Nucleus accumbens (tissue), 56 donors: ENCODE measurements at regions not wholly inside any gene's neighbourhood (a gene's known extent, or its start where the extent isn't known, plus 50 kb on each side); places are given as distances from the start of the nearest gene placed in this dataset.
"Not testable (repeated sequence)": the region's sequence is repeated elsewhere in the genome, so short reads cannot be mapped to it uniquely, and the experiment has no call there.

Source experiments
- DNase-seq, 56 donors: peaks; one replicate each; lab custom pipeline; 2025; lab: John Stamatoyannopoulos, UW

DNA sequence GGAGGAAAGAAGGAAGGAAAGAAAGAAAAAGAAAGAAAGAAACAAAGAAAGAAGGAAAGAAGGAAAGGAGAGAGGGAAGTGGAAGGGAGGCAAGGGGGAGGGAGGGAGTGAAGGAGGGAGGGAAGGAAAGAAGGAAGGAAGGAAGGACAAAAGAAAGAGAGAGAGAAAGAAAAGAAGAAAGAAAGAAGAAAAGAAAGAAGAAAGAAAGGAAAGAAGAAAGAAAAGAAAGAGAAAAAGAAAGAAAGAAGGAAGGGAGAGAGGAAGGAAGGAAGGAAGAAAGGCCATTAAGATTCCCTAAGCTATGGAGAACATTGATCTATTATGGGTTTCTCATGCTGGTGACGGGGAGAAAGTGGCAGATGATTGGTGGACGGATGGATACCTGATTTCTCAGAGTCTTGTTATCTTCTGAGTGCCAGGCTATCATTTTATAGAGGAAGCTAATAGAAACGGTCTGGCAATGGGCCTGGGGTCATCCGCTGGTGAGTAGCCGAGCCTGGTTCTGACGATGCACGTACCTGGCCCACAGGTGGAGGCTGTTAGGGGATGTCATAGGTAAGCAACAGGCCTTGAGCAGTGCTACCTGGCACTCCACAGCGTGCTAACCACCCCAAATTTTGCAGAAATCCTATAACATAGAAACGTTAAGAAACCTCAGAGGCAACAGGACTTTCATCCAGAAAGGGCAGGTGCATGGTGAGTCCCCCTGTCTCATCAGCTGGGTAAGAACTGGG lies 142.9 kb downstream of the SHOX start:
- no peak for DNase-seq

GRCh38 chrX:771536-771935 lies 140.9 kb downstream of the SHOX start:
- DNase-seq, result no peak

DNA sequence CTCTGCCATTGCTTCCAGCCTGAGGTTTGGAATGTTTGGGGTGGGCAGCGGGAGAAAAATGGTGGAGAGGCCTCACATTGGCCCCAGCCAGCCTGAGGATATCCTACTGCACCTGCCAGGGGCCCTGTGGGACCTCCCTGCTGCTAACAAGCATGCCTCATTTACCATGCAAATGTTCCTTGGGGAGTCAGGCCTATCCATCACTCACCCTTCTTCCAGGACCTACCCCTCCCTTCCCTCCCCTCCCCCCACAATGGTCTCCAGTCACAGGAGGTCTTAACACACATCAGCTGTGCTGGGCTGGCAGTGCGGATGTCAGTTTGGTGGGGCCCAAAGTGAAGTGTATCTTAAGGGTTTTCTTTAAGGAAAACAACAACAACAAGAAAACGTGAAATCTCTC lies 139.2 kb downstream of the SHOX start:
- DNase-seq, result no peak

GRCh38 chrX:768596-768995 lies 138.0 kb downstream of the SHOX start:
- DNase-seq, result no peak

DNA sequence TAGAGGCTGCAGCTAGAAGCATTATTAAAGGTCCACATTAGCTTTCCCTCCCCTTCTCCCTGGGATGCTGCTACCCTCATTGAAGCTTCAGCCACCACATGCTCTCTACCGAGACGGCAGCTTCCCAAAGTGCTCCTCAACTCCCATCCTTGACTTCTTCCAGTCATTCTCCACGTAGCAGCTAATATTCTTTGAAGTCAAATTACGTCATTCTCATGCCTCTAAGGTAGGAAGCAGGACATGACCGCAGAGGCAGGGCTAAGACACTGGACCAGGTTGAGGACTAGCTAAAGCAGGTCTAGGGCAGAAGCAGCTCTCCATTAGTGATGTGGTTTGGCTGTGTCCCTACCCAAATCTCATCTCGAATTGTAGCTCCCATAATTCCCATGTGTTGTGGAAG lies 128.3 kb downstream of the SHOX start:
- DNase-seq, result no peak

GRCh38 chrX:750812-751211 lies 120.2 kb downstream of the SHOX start:
- no peak for DNase-seq

DNA sequence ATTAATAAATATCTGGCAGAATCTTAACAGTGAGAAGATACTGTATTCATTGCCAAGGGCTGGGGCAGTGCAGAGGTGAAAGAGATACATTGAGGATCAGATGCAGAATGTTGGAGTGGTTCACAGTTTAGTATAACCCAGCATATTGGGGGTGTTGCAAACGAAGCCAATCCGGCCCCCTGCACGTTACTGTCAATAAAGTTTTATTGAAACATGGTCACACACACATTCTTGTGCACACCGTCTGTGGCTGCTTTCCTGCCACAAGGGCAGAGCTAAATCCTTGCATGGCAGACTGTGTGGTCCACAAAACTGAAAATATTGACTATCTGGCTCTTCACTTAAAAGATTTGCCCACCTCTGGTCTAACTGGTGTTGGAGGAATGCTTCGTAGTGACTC lies 119.7 kb downstream of the SHOX start:
- DNase-seq, result no peak

DNA sequence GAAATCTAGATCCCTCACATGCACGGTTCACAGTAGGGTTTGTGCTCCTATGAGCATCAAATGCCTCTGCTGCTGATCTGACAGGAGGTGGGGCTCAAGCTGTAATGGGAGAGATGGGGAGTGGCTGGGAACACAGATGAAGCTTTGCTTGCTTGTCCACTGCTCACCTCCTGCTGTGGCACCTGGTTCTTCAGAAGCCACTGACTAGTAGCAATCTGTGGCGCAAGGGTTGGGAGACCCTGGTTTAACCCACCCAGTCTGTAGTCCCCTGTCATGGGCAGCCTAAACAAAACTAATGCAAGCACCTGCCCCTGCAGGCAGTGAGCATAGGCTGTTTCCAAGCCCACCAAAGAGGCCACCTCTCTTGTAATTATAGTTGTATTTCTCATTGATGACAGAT lies 116.6 kb downstream of the SHOX start:
- DNase-seq, result no peak

DNA sequence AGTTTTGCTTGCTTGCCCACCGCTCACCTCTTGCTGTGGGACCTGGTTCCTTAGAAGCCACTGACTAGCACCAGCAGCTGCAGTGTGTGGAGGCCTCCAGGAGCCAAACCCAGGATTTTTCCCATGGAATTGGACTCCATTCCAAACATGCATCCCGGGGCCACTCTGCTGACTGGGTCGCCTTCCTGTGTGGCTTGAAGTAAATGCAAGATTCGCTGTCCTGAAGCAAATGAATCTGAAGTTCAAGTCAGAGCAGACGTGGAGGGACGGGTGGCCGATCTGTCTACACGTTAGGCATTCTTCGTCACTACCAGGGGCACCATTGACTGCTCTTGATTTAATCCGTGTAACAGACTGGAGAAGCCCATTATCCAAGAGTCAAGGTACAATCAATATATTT lies 109.0 kb downstream of the SHOX start:
- DNase-seq, result no peak

DNA sequence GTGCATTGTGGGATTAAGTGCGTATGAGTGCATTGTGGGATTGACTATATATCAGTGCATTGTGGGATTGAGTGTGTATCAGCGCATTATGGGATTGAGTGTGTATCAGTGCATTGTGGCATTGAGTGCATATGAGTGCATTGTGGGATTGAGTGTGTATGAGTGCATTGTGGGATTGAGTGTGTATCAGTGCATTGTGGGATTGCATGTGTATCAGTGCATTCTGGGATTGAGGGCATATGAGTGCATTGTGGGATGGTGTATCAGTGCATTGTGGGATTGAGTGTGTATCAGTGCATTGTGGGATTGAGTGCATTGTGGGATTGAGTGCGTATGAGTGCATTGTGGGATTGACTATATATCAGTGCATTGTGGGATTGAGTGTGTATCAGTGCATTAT lies 106.4 kb downstream of the SHOX start:
- not testable (repeated sequence) for DNase-seq

- DNase-seq, result no peak
These were observed 103.8 kb downstream of the SHOX start for GRCh38 chrX:734362-734761.

- DNase-seq, result no peak
These were observed 103.4 kb downstream of the SHOX start for GRCh38 chrX:733961-734360.

DNA sequence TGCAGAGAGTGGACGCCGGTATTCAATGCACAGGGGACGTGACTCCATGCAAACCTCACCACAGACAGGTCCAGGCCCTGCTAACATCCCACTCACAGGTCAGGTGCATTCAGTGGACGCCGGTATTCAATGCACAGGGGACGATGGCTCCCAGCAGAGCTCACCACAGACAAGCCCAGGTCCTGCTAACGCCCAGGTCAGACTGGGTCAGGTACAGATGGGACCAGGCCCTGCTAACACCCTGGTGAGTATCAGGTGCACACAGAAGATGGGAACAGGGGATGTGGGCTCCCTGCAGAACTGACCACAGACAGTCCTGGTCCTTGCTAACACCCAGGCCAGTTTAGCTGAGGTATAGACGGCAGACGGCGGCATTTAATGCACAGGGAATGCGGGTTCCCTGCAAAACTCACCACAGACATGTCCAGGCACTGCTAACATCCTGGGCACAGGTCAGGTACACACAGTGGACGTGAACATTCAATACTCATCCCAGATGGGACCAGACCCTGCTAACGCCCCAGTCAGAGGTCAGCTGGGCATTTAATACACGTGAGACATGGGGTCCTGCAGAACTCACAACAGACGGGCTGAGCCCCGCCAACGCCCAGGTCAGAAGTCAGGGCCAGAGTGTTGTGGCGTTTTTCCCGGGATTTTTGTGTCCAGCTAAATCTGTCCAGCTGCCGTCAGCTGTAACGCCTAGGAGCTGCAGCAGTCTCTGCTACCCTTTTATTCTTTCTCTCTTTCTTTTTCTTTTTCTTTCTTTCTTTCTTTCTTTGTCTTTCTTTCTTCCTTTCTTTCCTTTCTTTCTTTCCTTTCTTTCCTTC lies 99.2 kb downstream of the SHOX start:
- DNase-seq, result no peak

GRCh38 chrX:729101-729500 lies 98.5 kb downstream of the SHOX start:
- not testable (repeated sequence) for DNase-seq

DNA sequence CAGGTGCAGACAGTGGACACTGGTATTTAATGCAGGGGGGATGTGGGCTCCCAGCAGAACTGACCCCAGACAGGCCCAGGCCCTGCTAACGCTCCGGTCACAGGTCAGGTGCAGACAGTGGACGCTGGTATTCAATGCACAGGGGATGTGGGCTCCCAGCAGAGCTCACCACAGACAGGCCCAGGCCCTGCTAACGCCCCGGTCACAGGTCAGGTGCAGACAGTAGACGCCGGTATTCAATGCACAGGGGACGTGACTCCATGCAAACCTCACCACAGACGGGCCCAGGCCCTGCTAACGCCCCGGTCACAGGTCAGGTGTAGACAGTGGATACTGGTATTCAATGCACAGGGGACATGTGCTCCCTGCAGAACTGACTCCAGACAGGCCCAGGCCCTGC lies 98.0 kb downstream of the SHOX start:
- DNase-seq, result not testable (repeated sequence)

DNA sequence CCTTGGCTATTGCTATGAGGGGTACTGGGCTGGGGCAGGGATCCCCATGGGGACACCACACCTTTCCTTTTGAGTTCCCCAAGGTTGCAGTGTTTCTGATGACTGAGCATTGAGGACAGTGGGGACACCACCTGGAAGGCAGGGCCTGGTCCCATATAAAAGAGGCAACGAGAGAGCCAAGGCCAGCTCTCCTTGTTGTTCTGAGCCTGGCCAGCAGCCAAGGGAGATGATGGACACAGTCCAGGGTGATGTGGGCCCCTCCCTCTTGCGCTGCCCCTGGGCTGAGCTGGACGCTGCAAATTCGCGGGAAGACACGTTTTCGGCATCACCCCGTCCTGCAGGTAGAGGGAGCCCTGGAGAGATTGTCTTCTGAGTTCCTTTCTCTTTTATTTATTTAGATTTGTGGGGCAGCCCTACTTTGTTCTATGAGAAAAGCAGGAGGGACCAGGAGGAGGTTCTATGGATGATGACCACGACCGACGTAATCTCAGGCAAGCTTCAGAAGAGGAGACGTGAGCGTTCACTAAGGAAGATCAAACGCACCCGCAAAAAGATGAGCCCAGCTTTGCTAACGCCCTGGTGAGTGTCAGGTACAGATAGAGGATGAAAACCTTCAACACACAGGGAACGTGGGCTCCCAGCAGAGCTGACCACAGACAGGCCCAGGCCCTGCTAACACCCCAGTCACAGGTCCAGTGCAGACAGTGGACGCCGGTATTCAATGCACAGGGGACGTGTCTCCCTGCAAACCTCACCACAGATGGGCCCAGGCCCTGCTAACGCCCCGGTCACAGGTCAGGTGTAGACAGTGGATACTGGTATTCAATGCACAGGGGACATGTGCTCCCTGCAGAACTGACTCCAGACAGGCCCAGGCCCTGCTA lies 97.4 kb downstream of the SHOX start:
- DNase-seq, result no peak

- no peak for DNase-seq
These were observed 95.4 kb downstream of the SHOX start for GRCh38 chrX:725971-726370.

- no peak for DNase-seq
These were observed 93.7 kb downstream of the SHOX start for GRCh38 chrX:724256-724655.

- DNase-seq, result no peak
These were observed 93.2 kb downstream of the SHOX start for GRCh38 chrX:723781-724180.

GRCh38 chrX:721354-721753 lies 90.8 kb downstream of the SHOX start:
- no peak for DNase-seq

- DNase-seq, result no peak
These were observed 90.2 kb downstream of the SHOX start for GRCh38 chrX:720825-721224.
